Esophagus muscularis mucosa (tissue), 4 donors: ENCODE measurements at regions not wholly inside any gene's neighbourhood (a gene's known extent, or its start where the extent isn't known, plus 50 kb on each side); places are given as distances from the start of the nearest gene placed in this dataset.
A peak's percentile ranks its signal among the peaks of the same experiment; 100 is the strongest.
"Not testable (repeated sequence)": the region's sequence is repeated elsewhere in the genome, so short reads cannot be mapped to it uniquely, and the experiment has no call there.

Experiments used
- DNase-seq: peaks from one replicate; pipeline ENCODE4 v3.0.0-alpha.2; 2017; ENCODE audit errors: extremely low spot score
- H3K27ac ChIP-seq, 4 donors: fragments of 200-600 bp; sonication (generic); replicated peaks in 1 of 4; 1 replicate in 3 of 4; 2 replicates in 1 of 4; pipeline ENCODE4 v1.5.1; 2016 to 2019; ENCODE audit warnings: mild to moderate bottlenecking in 1 of 4
- H3K27me3 ChIP-seq, 4 donors: fragments of 200-600 bp; sonication (generic); one replicate each; pipeline versions ENCODE4 v1.5.1 to v1.6.0; 2016 to 2019
- H3K36me3 ChIP-seq, 4 donors: fragments of 200-600 bp; sonication (generic); one replicate each; pipeline ENCODE4 v1.5.1; 2016 to 2019
- H3K4me1 ChIP-seq, 4 donors: fragments of 200-600 bp; sonication (generic); one replicate each; pipeline ENCODE4 v1.5.1; 2016 to 2019
- H3K4me3 ChIP-seq, 4 donors: fragments of 200-600 bp; sonication (generic); 1 replicate in 2 of 4; 2 replicates in 2 of 4; pipeline ENCODE4 v1.5.1; 2016 to 2019; ENCODE audit warnings: mild to moderate bottlenecking in 4 of 4, moderate library complexity in 1 of 4
- H3K9me3 ChIP-seq, 4 donors: fragments of 200-600 bp; sonication (generic); 1 replicate in 3 of 4; 2 replicates in 1 of 4; pipeline ENCODE4 v1.5.1; 2016 to 2019
- CTCF ChIP-seq, 3 experiments: fragments of 200-600 bp in 2 of 3; fragments of 450-650 bp in 1 of 3; sonication (generic) in 2 of 3; IDR thresholded peaks; one replicate each; pipeline ENCODE4 v1.5.1; 2017 to 2019; ENCODE audit warnings: antibody characterized with exemption in 3 of 3, mild to moderate bottlenecking in 2 of 3, moderate library complexity in 1 of 3
- EP300 ChIP-seq: sonication (generic); formaldehyde crosslinking; IDR thresholded peaks from one replicate; pipeline ENCODE4 v1.6.1; 2017; ENCODE audit warnings: antibody characterized with exemption
- POLR2A ChIP-seq: fragments of 450-650 bp; IDR thresholded peaks from one replicate; pipeline ENCODE4 v1.6.1; 2017; ENCODE audit warnings: antibody characterized with exemption, moderate library complexity, mild to moderate bottlenecking, low read depth
- POLR2AphosphoS5 ChIP-seq, 2 donors: sonication (generic); formaldehyde crosslinking; IDR thresholded peaks; one replicate each; pipeline ENCODE4 v1.6.1; 2017; ENCODE audit warnings: antibody characterized with exemption in 2 of 2
- WGBS: methylation state at CpG from one replicate; pipeline ENCODE4 v1.1.5; 2018; 5-methylcytosine and 5-hydroxymethylcytosine counted together
- intact Hi-C: fragments of 100-400 bp; cut with DNase I; formaldehyde crosslinking; loops from one replicate; pipeline ENCODE4 v1.15.1; 2023

- Histone ChIP-seq H3K4me1 (peaks cover 0 to 7% (median 2%) of the 10 kb centered on the region in 4 donors), H3K36me3 (no peaks in the 10 kb centered on the region), H3K9me3 (no peaks in the 10 kb centered on the region), H3K4me3 (no peak overlapping the region), H3K27ac (no peak overlapping the region), H3K27me3 (no peaks in the 10 kb centered on the region)
- TF ChIP-seq POLR2AphosphoS5 (IDR thresholded peaks at IDR 0.05) (no peak), CTCF (IDR thresholded peaks at IDR 0.05) (no peak), POLR2A (no peak), EP300 (no peak)
- intact Hi-C loops: no loop called here
- no peak for DNase-seq
- WGBS: 93% methylated on average over 2 of the region's 2 CpGs
Measured at GRCh38 chr13:24563087-24563486, 50.5 kb upstream of the PARP4 start.

- 38% methylated on average over 1 of the region's 1 CpG for WGBS
Measured at GRCh38 chr13:24563971-24564370, 51.4 kb upstream of the PARP4 start.

GRCh38 chr13:24564881-24565280 is 52.3 kb upstream of the PARP4 start:
- no peak overlapping the region for H3K4me3 ChIP-seq
- H3K36me3 ChIP-seq: no peaks in the 10 kb centered on the region
- TF ChIP-seq EP300 (no peak), CTCF (IDR thresholded peaks at IDR 0.05) (no peak), POLR2AphosphoS5 (IDR thresholded peaks at IDR 0.05) (no peak), POLR2A (no peak)
- H3K9me3 ChIP-seq: no peaks in the 10 kb centered on the region
- H3K27me3 ChIP-seq: no peaks in the 10 kb centered on the region
- no peak for DNase-seq
- no peak overlapping the region for H3K27ac ChIP-seq
- peaks cover 0 to 7% (median 2%) of the 10 kb centered on the region in 4 donors for H3K4me1 ChIP-seq
- 86% methylated on average over 4 of the region's 4 CpGs for WGBS
- intact Hi-C loops: no loop called here

More at GRCh38 chr13:24563971-24564370, 51.4 kb upstream of the PARP4 start:
- H3K27ac ChIP-seq, H3K36me3 ChIP-seq, intact Hi-C loops, H3K9me3 ChIP-seq, H3K4me3 ChIP-seq, H3K27me3 ChIP-seq, DNase-seq, H3K4me1 ChIP-seq: not testable (repeated sequence)

- WGBS: 62% methylated on average over 3 of the region's 3 CpGs
- intact Hi-C loops, DNase-seq: not testable (repeated sequence)
Measured at GRCh38 chr13:24567593-24567992, 55.0 kb upstream of the PARP4 start.

GRCh38 chr13:24574847-24575246 is 62.3 kb upstream of the PARP4 start:
- no peaks in the 10 kb centered on the region for H3K36me3 ChIP-seq
- no peak for TF ChIP-seq CTCF (IDR thresholded peaks at IDR 0.05)
- TF ChIP-seq POLR2AphosphoS5 (IDR thresholded peaks at IDR 0.05): no peak
- TF ChIP-seq EP300: no peak
- no peak for TF ChIP-seq POLR2A
- 53% methylated on average over 1 of the region's 1 CpG for WGBS

More at GRCh38 chr13:24567593-24567992, 55.0 kb upstream of the PARP4 start:
- not testable (repeated sequence) for H3K36me3 ChIP-seq, H3K4me1 ChIP-seq, H3K27ac ChIP-seq, H3K4me3 ChIP-seq, H3K9me3 ChIP-seq, H3K27me3 ChIP-seq

GRCh38 chr13:24580315-24580714 is 67.7 kb upstream of the PARP4 start:
- intact Hi-C loops, H3K27me3 ChIP-seq, H3K27ac ChIP-seq, H3K9me3 ChIP-seq, H3K4me1 ChIP-seq, H3K36me3 ChIP-seq, DNase-seq: not testable (repeated sequence)
- peak; percentile 30 to 57 (median 44) for TF ChIP-seq CTCF (IDR thresholded peaks at IDR 0.05)
- WGBS: 0% methylated on average over 1 of the region's 1 CpG
- H3K4me3 ChIP-seq: peak overlapping the region in 3 of 4 donors; percentile 17 to 44 (median 27)

More at GRCh38 chr13:24574847-24575246, 62.3 kb upstream of the PARP4 start:
- Histone ChIP-seq H3K27me3 (no peaks in the 10 kb centered on the region), H3K4me1 (no peaks in the 10 kb centered on the region), H3K27ac (no peak overlapping the region), H3K4me3 (no peak overlapping the region), H3K9me3 (peaks cover 0 to 5% (median 2%) of the 10 kb centered on the region in 4 donors)
- DNase-seq: no peak
- intact Hi-C loops: no loop called here

- DNase-seq, H3K27me3 ChIP-seq, H3K4me3 ChIP-seq, H3K36me3 ChIP-seq, H3K9me3 ChIP-seq, H3K27ac ChIP-seq, H3K4me1 ChIP-seq, intact Hi-C loops: not testable (repeated sequence)
- 86% methylated on average over 5 of the region's 5 CpGs for WGBS
Measured at GRCh38 chr13:24581578-24581977, 69.0 kb upstream of the PARP4 start.

- H3K27ac ChIP-seq, DNase-seq, H3K4me1 ChIP-seq, intact Hi-C loops, H3K36me3 ChIP-seq, H3K4me3 ChIP-seq, H3K27me3 ChIP-seq, H3K9me3 ChIP-seq: not testable (repeated sequence)
- WGBS: 66% methylated on average over 6 of the region's 6 CpGs
Measured at GRCh38 chr13:24591697-24592096, 79.1 kb upstream of the PARP4 start.
